Transverse colon (tissue), 4 donors: ENCODE measurements at regions not wholly inside any gene's neighbourhood (a gene's known extent, or its start where the extent isn't known, plus 50 kb on each side); places are given as distances from the start of the nearest gene placed in this dataset.

Experiments used
- DNase-seq: peaks from one replicate; pipeline ENCODE4 v3.0.0-alpha.2; 2019
- H3K27ac ChIP-seq, 4 donors: fragments of 200-600 bp; sonication (generic); 2 replicates each; pipeline ENCODE4 v1.5.1; 2016 to 2018; ENCODE audit warnings: inconsistent platforms in 4 of 4
- H3K27me3 ChIP-seq: fragments of 200-600 bp; sonication (generic); 2 replicates; pipeline ENCODE4 v1.5.1; 2017; ENCODE audit warnings: inconsistent platforms
- H3K36me3 ChIP-seq, 4 donors: fragments of 200-600 bp; sonication (generic); 2 replicates each; pipeline ENCODE4 v1.5.1; 2017 to 2019; ENCODE audit warnings: inconsistent platforms in 4 of 4
- H3K4me1 ChIP-seq, 4 donors: fragments of 200-600 bp; sonication (generic); 2 replicates each; pipeline ENCODE4 v1.5.1; 2017 to 2020; ENCODE audit warnings: inconsistent platforms in 4 of 4
- H3K4me3 ChIP-seq, 4 donors: fragments of 200-600 bp; sonication (generic); 1 replicate in 1 of 4; 2 replicates in 3 of 4; pipeline versions ENCODE4 v1.5.1 to v1.6.1; 2017 to 2019; ENCODE audit warnings: inconsistent platforms in 4 of 4
- H3K9me3 ChIP-seq, 2 donors: fragments of 200-600 bp; sonication (generic); 2 replicates each; pipeline ENCODE4 v1.5.1; 2017 to 2019; ENCODE audit warnings: inconsistent platforms in 2 of 2
- CTCF ChIP-seq, 5 experiments: fragments of 200-600 bp in 3 of 5; fragments of 450-650 bp in 2 of 5; sonication (generic) in 3 of 5; IDR thresholded peaks; 1 replicate in 2 of 5; 2 replicates in 3 of 5; pipeline ENCODE4 v1.5.1; 2016 to 2017; ENCODE audit warnings: antibody characterized with exemption in 5 of 5, inconsistent platforms in 3 of 5, mild to moderate bottlenecking in 2 of 5, moderate library complexity in 1 of 5
- EP300 ChIP-seq: sonication (generic); formaldehyde crosslinking; IDR thresholded peaks from one replicate; pipeline ENCODE4 v1.6.1; 2017; ENCODE audit warnings: antibody characterized with exemption, low read depth
- POLR2A ChIP-seq: fragments of 450-650 bp; IDR thresholded peaks from one replicate; pipeline ENCODE4 v1.6.1; 2016; ENCODE audit warnings: antibody characterized with exemption, mild to moderate bottlenecking, moderate library complexity
- POLR2AphosphoS5 ChIP-seq, 3 donors: sonication (generic); formaldehyde crosslinking; IDR thresholded peaks; one replicate each; pipeline ENCODE4 v1.6.1; 2016; ENCODE audit warnings: antibody characterized with exemption in 3 of 3
- WGBS, 2 donors: methylation state at CpG; one replicate each; pipeline ENCODE4 v1.1.5; 2018; ENCODE audit warnings: low coverage in 1 of 2; 5-methylcytosine and 5-hydroxymethylcytosine counted together
- in situ Hi-C, 4 donors: fragments of 200-750 bp; cut with MboI; loops; one replicate each; pipeline versions ENCODE4 v1.15.0 to v1.15.1; 2017; ENCODE audit warnings: low sequenced_read_pairs in 3 of 4, low pct_ligation_motif_present in 1 of 4, low pct_unique_long_range_greater_than_20kb in 1 of 4
- intact Hi-C: fragments of 100-400 bp; cut with DNase I; formaldehyde crosslinking; loops from one replicate; pipeline ENCODE4 v1.15.1; 2023; ENCODE audit warnings: low total_unique reads

DNA sequence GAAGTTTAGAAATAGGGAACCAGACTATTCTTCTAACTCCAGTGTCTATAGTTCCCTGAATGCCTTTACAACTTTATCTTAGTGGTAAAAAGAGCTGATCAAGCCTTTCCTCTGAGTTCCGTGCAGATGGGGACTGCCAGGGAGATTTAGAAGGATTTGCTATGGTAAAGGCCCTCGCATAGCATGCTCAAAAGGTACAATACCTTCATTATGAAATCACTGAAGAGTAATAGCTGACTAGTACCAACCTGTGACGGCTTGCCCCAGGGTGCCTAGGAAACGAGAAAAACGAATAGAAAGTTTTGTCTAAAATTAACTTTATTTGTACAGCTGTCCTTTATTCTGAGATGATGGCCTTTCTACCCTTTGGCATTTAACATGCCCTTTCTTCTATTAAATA, 150.1 kb upstream of the ARHGAP42 start:
- Histone ChIP-seq H3K27ac (no peak overlapping the region), H3K4me3 (no peak overlapping the region), H3K27me3 (no peaks in the 10 kb centered on the region), H3K36me3 (no peaks in the 10 kb centered on the region), H3K4me1 (no peaks in the 10 kb centered on the region), H3K9me3 (no peaks in the 10 kb centered on the region)
- TF ChIP-seq EP300 (no peak), CTCF (IDR thresholded peaks at IDR 0.05) (no peak), POLR2AphosphoS5 (IDR thresholded peaks at IDR 0.05) (no peak), POLR2A (no peak)
- 59 to 66% methylated on average over 4 to 5 of the region's 5 CpGs for WGBS, 2 donors
- no peak for DNase-seq
- intact Hi-C loops: no loop called here
- in situ Hi-C loops: no loop called here

GRCh38 chr11:100543386-100543785, 143.7 kb upstream of the ARHGAP42 start:
- Histone ChIP-seq H3K36me3 (no peaks in the 10 kb centered on the region), H3K4me1 (peaks cover 0 to 6% (median 0%) of the 10 kb centered on the region in 4 donors), H3K9me3 (no peaks in the 10 kb centered on the region), H3K4me3 (no peak overlapping the region), H3K27ac (no peak overlapping the region), H3K27me3 (no peaks in the 10 kb centered on the region)
- in situ Hi-C loops: no loop called here
- no peak for DNase-seq
- TF ChIP-seq CTCF (IDR thresholded peaks at IDR 0.05): no peak
- TF ChIP-seq POLR2A: no peak
- TF ChIP-seq EP300: no peak
- no peak for TF ChIP-seq POLR2AphosphoS5 (IDR thresholded peaks at IDR 0.05)
- intact Hi-C loops: no loop called here

GRCh38 chr11:100545556-100545955, 141.5 kb upstream of the ARHGAP42 start:
- WGBS, 2 donors: 68 to 84% methylated on average over 2 of the region's 2 CpGs
- Histone ChIP-seq H3K9me3 (no peaks in the 10 kb centered on the region), H3K27me3 (no peaks in the 10 kb centered on the region), H3K36me3 (no peaks in the 10 kb centered on the region), H3K4me1 (peaks cover 0 to 6% (median 0%) of the 10 kb centered on the region in 4 donors), H3K4me3 (no peak overlapping the region), H3K27ac (no peak overlapping the region)
- no peak for TF ChIP-seq EP300
- TF ChIP-seq CTCF (IDR thresholded peaks at IDR 0.05): no peak
- no peak for TF ChIP-seq POLR2A
- TF ChIP-seq POLR2AphosphoS5 (IDR thresholded peaks at IDR 0.05): no peak
- in situ Hi-C loops: no loop called here
- no peak for DNase-seq
- intact Hi-C loops: no loop called here

DNA sequence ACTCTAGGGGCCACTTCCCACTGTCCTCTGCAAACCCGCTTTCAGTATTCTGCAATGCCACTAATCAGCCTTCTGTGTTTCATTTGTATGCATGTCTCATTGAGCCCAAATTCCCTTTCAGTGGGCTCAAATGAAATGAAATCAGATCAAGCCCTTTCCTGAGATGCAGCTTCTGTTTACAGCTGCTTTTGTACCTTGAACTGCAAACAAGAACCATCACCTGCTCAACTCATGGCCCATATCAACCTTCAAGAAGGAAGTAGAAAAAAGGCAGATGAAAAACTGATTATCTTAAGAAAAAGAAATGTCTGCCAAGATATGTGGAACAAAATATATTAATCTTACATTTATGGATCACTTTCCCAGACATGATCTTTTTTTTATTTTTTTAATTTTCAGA, 141.1 kb upstream of the ARHGAP42 start:
- Histone ChIP-seq H3K27ac (no peak overlapping the region), H3K36me3 (no peaks in the 10 kb centered on the region), H3K4me1 (peaks cover 0 to 6% (median 0%) of the 10 kb centered on the region in 4 donors), H3K4me3 (no peak overlapping the region), H3K27me3 (no peaks in the 10 kb centered on the region), H3K9me3 (no peaks in the 10 kb centered on the region)
- in situ Hi-C loops (no loop called here), intact Hi-C loops (no loop called here)
- WGBS, 2 donors: 94 to 100% methylated on average over 1 of the region's 1 CpG
- no peak for DNase-seq
- TF ChIP-seq POLR2AphosphoS5 (IDR thresholded peaks at IDR 0.05): no peak
- no peak for TF ChIP-seq CTCF (IDR thresholded peaks at IDR 0.05)
- TF ChIP-seq EP300: no peak
- no peak for TF ChIP-seq POLR2A
